Panc1 (cell line): ENCODE measurements at regions not wholly inside any gene's neighbourhood (a gene's known extent, or its start where the extent isn't known, plus 50 kb on each side); places are given as distances from the start of the nearest gene placed in this dataset.

ENCODE experiments used
- ATAC-seq: fragments of 200-7000 bp; cut with Tn5 transposase; 2 replicates; pipeline ENCODE4 v1.9.1; 2020; ENCODE audit warnings: mild to moderate bottlenecking, moderate library complexity
- BruUV-seq: library from RNA; stranded (reverse); fragments of 400-500 nt; replicated peaks from 2 replicates; lab custom pipeline; 2021; lab: Mats Ljungman, UMichigan
- CTCF ChIA-PET: fragments of 300-600 bp; sonication (Branson Sonifier 250); formaldehyde crosslinking; loops from one replicate; lab custom pipeline; 2022; ENCODE audit warnings: antibody characterized with exemption; lab: Charles Lee
- POLR2A ChIA-PET: fragments of 300-600 bp; sonication (Branson Sonifier 250); formaldehyde crosslinking; loops from one replicate; lab custom pipeline; 2022; ENCODE audit warnings: antibody characterized with exemption; lab: Charles Lee
- DNase-seq: peaks from one replicate; pipeline ENCODE4 v3.0.0-alpha.2; 2010; ENCODE audit warnings: low read depth, low spot score
- H3K27ac ChIP-seq: 2 replicates; pipeline ENCODE4 v1.5.1; 2011; ENCODE audit warnings: mild to moderate bottlenecking, low read length, inconsistent platforms
- H3K27me3 ChIP-seq: fragments of 200-500 bp; sonication (Bioruptor generic); 2 replicates; pipeline ENCODE4 v1.6.0; 2014; ENCODE audit warnings: low read length, inconsistent platforms; ENCODE audit not compliant: control insufficient read depth, insufficient read depth
- H3K36me3 ChIP-seq: fragments of 200-500 bp; sonication (Bioruptor generic); 2 replicates; pipeline ENCODE4 v1.5.1; 2014; ENCODE audit warnings: inconsistent platforms, mild to moderate bottlenecking, low read length, moderate library complexity; ENCODE audit not compliant: control insufficient read depth, insufficient read depth
- H3K4me1 ChIP-seq: 2 replicates; pipeline ENCODE4 v1.5.1; 2011; ENCODE audit warnings: inconsistent platforms, mild to moderate bottlenecking, low read length, moderate library complexity; ENCODE audit not compliant: control insufficient read depth, insufficient read depth
- H3K4me3 ChIP-seq, 2 experiments: 2 replicates each; pipeline ENCODE4 v1.5.1; 2011 to 2012; ENCODE audit warnings: low read depth in 2 of 2, low read length in 2 of 2, mild to moderate bottlenecking in 2 of 2, inconsistent platforms in 1 of 2, moderate library complexity in 1 of 2
- H3K9me3 ChIP-seq: fragments of 200-500 bp; sonication (Bioruptor generic); 2 replicates; pipeline ENCODE4 v1.5.1; 2014; ENCODE audit warnings: low read depth, mild to moderate bottlenecking, inconsistent platforms, low read length, moderate library complexity; ENCODE audit not compliant: control insufficient read depth, insufficient read depth
- POLR2AphosphoS5 ChIP-seq: IDR thresholded peaks from 2 replicates; pipeline ENCODE4 v1.6.1; 2012; ENCODE audit warnings: mild to moderate bottlenecking, low read depth, low read length, moderate library complexity
- SIN3A ChIP-seq: IDR thresholded peaks from 2 replicates; pipeline ENCODE4 v1.6.1; 2012; ENCODE audit warnings: low read depth, mild to moderate bottlenecking, low read length, moderate library complexity, borderline replicate concordance; ENCODE audit not compliant: insufficient read depth
- TCF7L2 ChIP-seq: IDR thresholded peaks from 2 replicates; pipeline ENCODE4 v1.6.1; 2011; ENCODE audit warnings: mild to moderate bottlenecking, low read depth, low read length, inconsistent platforms
- in situ Hi-C: cut with HindIII; loops from 2 replicates; pipeline ENCODE4 v1.10.0; 2016; ENCODE audit warnings: low sequenced_read_pairs, low pct_unique_long_range_greater_than_20kb
- intact Hi-C: fragments of 100-400 bp; cut with micrococcal nuclease; formaldehyde crosslinking; loops from one replicate; pipeline ENCODE4 v1.10.0; 2022; ENCODE audit not compliant: unreplicated experiment
- TF ChIP-seq, protein P1 (sequence below), 2 experiments: IDR thresholded peaks; 2 replicates each; pipeline ENCODE4 v1.6.1; 2011 to 2012; ENCODE audit warnings: low read depth in 2 of 2, control low read depth in 1 of 2, low read length in 1 of 2, mild to moderate bottlenecking in 1 of 2, moderate library complexity in 1 of 2; ENCODE audit not compliant: insufficient read depth in 1 of 2
- TF ChIP-seq, protein P2 (sequence below): fragments of 450-650 bp; IDR thresholded peaks from 2 replicates; pipeline ENCODE4 v1.5.1; 2017; ENCODE audit warnings: mild to moderate bottlenecking

DNA sequence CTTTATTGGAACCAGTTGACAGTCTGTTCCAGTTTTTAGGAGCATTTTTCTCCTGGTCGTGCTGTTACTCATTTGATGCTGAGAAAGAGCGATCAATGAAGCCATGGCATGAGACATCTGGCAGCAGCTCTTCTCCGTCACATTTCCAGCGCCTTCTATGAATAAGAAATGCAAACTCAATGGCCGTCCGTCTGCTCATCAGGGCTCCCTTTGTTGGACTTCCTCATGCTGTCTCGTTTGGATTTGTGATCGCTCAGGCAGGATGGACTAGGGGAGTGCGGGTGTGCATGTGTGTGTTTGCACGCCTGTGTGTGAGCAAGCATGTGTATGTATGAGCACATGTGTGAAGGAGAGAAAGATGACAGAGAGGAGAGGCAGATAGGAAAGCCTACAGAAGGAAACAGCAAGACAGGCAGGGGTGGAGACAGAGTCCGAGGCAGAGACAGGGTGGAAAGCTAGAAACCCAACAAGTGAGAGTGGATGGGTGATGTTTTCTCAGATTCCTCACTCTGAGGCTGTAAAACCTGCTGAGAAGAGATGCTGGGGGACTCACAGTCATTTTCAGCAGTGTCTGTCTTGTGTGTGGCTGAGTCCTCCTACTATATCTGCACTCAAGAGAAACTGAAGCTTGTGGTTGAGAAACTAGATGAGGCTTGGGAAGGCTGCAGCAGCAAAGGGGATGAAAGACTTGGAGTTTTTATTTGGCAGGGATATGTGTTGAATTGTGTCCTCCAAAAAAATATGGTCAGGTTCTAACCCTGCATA lies 56.0 kb upstream of the CLMP start:
- Histone ChIP-seq H3K27ac (no peak overlapping the region), H3K4me3 (no peak overlapping the region), H3K36me3 (no peaks in the 10 kb centered on the region), H3K9me3 (no peaks in the 10 kb centered on the region), H3K27me3 (peaks cover 2% of the 10 kb centered on the region; the same call in 1 of the 2 replicates), H3K4me1 (peaks cover 2% of the 10 kb centered on the region; the same call in 1 of the 2 replicates)
- BruUV-seq: no TSS peak
- DNase-seq: no peak
- ATAC-seq: no peak
- intact Hi-C loops (no loop called here), in situ Hi-C loops (no loop called here)
- POLR2A ChIA-PET: no interaction called here
- no peak for TF ChIP-seq SIN3A
- TF ChIP-seq, protein P1, sequence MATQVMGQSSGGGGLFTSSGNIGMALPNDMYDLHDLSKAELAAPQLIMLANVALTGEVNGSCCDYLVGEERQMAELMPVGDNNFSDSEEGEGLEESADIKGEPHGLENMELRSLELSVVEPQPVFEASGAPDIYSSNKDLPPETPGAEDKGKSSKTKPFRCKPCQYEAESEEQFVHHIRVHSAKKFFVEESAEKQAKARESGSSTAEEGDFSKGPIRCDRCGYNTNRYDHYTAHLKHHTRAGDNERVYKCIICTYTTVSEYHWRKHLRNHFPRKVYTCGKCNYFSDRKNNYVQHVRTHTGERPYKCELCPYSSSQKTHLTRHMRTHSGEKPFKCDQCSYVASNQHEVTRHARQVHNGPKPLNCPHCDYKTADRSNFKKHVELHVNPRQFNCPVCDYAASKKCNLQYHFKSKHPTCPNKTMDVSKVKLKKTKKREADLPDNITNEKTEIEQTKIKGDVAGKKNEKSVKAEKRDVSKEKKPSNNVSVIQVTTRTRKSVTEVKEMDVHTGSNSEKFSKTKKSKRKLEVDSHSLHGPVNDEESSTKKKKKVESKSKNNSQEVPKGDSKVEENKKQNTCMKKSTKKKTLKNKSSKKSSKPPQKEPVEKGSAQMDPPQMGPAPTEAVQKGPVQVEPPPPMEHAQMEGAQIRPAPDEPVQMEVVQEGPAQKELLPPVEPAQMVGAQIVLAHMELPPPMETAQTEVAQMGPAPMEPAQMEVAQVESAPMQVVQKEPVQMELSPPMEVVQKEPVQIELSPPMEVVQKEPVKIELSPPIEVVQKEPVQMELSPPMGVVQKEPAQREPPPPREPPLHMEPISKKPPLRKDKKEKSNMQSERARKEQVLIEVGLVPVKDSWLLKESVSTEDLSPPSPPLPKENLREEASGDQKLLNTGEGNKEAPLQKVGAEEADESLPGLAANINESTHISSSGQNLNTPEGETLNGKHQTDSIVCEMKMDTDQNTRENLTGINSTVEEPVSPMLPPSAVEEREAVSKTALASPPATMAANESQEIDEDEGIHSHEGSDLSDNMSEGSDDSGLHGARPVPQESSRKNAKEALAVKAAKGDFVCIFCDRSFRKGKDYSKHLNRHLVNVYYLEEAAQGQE (IDR thresholded peaks at IDR 0.05; ENCODE audit: insufficient read depth in 1 of 2, low read depth in 2 of 2, low read length in 1 of 2): no peak
- no peak for TF ChIP-seq TCF7L2
- TF ChIP-seq POLR2AphosphoS5: no peak
- TF ChIP-seq, protein P2, sequence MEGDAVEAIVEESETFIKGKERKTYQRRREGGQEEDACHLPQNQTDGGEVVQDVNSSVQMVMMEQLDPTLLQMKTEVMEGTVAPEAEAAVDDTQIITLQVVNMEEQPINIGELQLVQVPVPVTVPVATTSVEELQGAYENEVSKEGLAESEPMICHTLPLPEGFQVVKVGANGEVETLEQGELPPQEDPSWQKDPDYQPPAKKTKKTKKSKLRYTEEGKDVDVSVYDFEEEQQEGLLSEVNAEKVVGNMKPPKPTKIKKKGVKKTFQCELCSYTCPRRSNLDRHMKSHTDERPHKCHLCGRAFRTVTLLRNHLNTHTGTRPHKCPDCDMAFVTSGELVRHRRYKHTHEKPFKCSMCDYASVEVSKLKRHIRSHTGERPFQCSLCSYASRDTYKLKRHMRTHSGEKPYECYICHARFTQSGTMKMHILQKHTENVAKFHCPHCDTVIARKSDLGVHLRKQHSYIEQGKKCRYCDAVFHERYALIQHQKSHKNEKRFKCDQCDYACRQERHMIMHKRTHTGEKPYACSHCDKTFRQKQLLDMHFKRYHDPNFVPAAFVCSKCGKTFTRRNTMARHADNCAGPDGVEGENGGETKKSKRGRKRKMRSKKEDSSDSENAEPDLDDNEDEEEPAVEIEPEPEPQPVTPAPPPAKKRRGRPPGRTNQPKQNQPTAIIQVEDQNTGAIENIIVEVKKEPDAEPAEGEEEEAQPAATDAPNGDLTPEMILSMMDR: no peak
- CTCF ChIA-PET: interaction anchor here (0.8 kb wide), 1 partner anchor 189 kb away, joined by 3 read pairs; no protein-coding TSS in a partner anchor

DNA sequence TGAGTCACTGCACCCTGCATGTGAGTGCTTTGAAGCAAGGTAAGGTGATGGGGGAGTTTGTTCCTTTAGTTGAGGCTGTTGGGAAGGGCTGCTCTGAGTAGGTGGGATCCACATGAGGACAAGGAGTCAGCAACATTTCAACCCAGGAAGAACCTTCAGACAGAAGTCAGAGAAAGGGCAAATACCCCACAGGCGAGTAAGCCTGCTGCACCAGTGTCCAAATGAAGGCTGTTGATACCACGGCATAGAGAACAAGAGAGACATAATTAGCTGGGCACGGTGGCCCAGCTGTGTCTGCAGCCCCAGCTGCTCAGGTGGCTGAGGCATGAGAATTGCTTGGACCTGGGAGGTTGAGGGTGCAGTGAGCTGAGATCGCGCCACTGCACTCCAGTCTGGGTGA lies 54.3 kb upstream of the CLMP start:
- TF ChIP-seq, protein P1 (IDR thresholded peaks at IDR 0.05; ENCODE audit: insufficient read depth in 1 of 2, low read depth in 2 of 2, low read length in 1 of 2): no peak
- TF ChIP-seq POLR2AphosphoS5 (no peak), TCF7L2 (no peak), SIN3A (no peak)
- TF ChIP-seq, protein P2: no peak
- CTCF ChIA-PET: no interaction called here
- no peaks in the 10 kb centered on the region for H3K9me3 ChIP-seq
- no peaks in the 10 kb centered on the region for H3K36me3 ChIP-seq
- no TSS peak for BruUV-seq
- H3K4me3 ChIP-seq: no peak overlapping the region
- DNase-seq (no peak), ATAC-seq (no peak)
- intact Hi-C loops: no loop called here
- in situ Hi-C loops: no loop called here
- POLR2A ChIA-PET: interaction anchor here (0.7 kb wide), 1 partner anchor 9 kb away, joined by 6 read pairs; no protein-coding TSS in a partner anchor
- H3K27me3 ChIP-seq: peaks cover 2% of the 10 kb centered on the region; the same call in 1 of the 2 replicates
- peaks cover 2% of the 10 kb centered on the region; the same call in 1 of the 2 replicates for H3K4me1 ChIP-seq
- H3K27ac ChIP-seq: no peak overlapping the region
